Amniotic epithelial cell (primary cell): ENCODE measurements at regions not wholly inside any gene's neighbourhood (a gene's known extent, or its start where the extent isn't known, plus 50 kb on each side); places are given as distances from the start of the nearest gene placed in this dataset.
"Not testable (repeated sequence)": the region's sequence is repeated elsewhere in the genome, so short reads cannot be mapped to it uniquely, and the experiment has no call there.

ENCODE experiments used
- DNase-seq: peaks from one replicate; pipeline ENCODE4 v3.0.0-alpha.2; 2010; ENCODE audit warnings: low read depth

- DNase-seq, result no peak
Measured at GRCh38 chr5:114952876-114953275, 216.8 kb downstream of the TRIM36 start.

GRCh38 chr5:114949756-114950155 lies 220.0 kb downstream of the TRIM36 start:
- no peak for DNase-seq

GRCh38 chr5:114948986-114949621 lies 220.6 kb downstream of the TRIM36 start:
- DNase-seq, result no peak

GRCh38 chr5:114948363-114948762 lies 221.3 kb downstream of the TRIM36 start:
- DNase-seq, result no peak

- no peak for DNase-seq
Measured at GRCh38 chr5:114940709-114941108, 229.0 kb downstream of the TRIM36 start.

- DNase-seq, result no peak
Measured at GRCh38 chr5:114935490-114935889, 234.2 kb downstream of the TRIM36 start.

GRCh38 chr5:114928644-114929462 lies 240.9 kb downstream of the TRIM36 start:
- no peak for DNase-seq

- no peak for DNase-seq
Measured at GRCh38 chr5:114924769-114925168, 244.9 kb downstream of the TRIM36 start.

- no peak for DNase-seq
Measured at GRCh38 chr5:114912189-114912920, 257.4 kb downstream of the TRIM36 start.

GRCh38 chr5:114910727-114911126 lies 259.0 kb downstream of the TRIM36 start:
- DNase-seq, result no peak

- DNase-seq, result no peak
Measured at GRCh38 chr5:114909424-114909823, 260.3 kb downstream of the TRIM36 start.

- DNase-seq, result no peak
Measured at GRCh38 chr5:114903767-114904166, 265.9 kb downstream of the TRIM36 start.

- DNase-seq, result no peak
Measured at GRCh38 chr5:114898602-114899001, 271.1 kb downstream of the TRIM36 start.

GRCh38 chr5:114883675-114884074 lies 286.0 kb downstream of the TRIM36 start:
- no peak for DNase-seq

GRCh38 chr5:114859438-114859735 lies 310.3 kb downstream of the TRIM36 start:
- no peak for DNase-seq

GRCh38 chr5:114858665-114859437 lies 310.9 kb downstream of the TRIM36 start:
- no peak for DNase-seq

- no peak for DNase-seq
Measured at GRCh38 chr5:114857941-114858551, 311.7 kb downstream of the TRIM36 start.

GRCh38 chr5:114844711-114845110 lies 325.0 kb downstream of the TRIM36 start:
- not testable (repeated sequence) for DNase-seq

- no peak for DNase-seq
Measured at GRCh38 chr5:114839360-114839759, 330.3 kb downstream of the TRIM36 start.

GRCh38 chr5:114838937-114839336 lies 330.8 kb downstream of the TRIM36 start:
- no peak for DNase-seq

- DNase-seq, result no peak
Measured at GRCh38 chr5:114830114-114830513, 339.6 kb downstream of the TRIM36 start.

- no peak for DNase-seq
Measured at GRCh38 chr5:114822863-114823262, 346.8 kb downstream of the TRIM36 start.
